Osteoblast (primary cell): ENCODE measurements at regions not wholly inside any gene's neighbourhood (a gene's known extent, or its start where the extent isn't known, plus 50 kb on each side); places are given as distances from the start of the nearest gene placed in this dataset.

Source experiments
- DNase-seq: peaks from one replicate; pipeline ENCODE4 v3.0.0; 2011; ENCODE audit warnings: low spot score, mixed read lengths; ENCODE audit not compliant: insufficient read length; ENCODE audit errors: missing footprints
- H2AFZ ChIP-seq: 2 replicates; pipeline ENCODE4 v1.6.0; 2011; ENCODE audit warnings: mild to moderate bottlenecking, low read length
- H3K27ac ChIP-seq: 2 replicates; pipeline ENCODE4 v1.5.1; 2011; ENCODE audit warnings: mild to moderate bottlenecking, low read depth, low read length, moderate library complexity
- H3K27me3 ChIP-seq: 2 replicates; pipeline ENCODE4 v1.6.0; 2012; ENCODE audit warnings: mild to moderate bottlenecking, control low read depth, inconsistent platforms, low read length, moderate library complexity; ENCODE audit not compliant: insufficient read depth
- H3K36me3 ChIP-seq: 2 replicates; pipeline ENCODE4 v1.5.1; 2011; ENCODE audit warnings: mild to moderate bottlenecking, low read length, control low read depth, moderate library complexity; ENCODE audit not compliant: insufficient read depth
- H3K4me1 ChIP-seq: 2 replicates; pipeline ENCODE4 v1.5.1; 2011; ENCODE audit warnings: mild to moderate bottlenecking, low read length, control low read depth, moderate library complexity; ENCODE audit not compliant: insufficient read depth
- H3K4me2 ChIP-seq: 2 replicates; pipeline ENCODE4 v1.6.0; 2011; ENCODE audit warnings: mild to moderate bottlenecking, low read length; ENCODE audit not compliant: insufficient read depth
- H3K4me3 ChIP-seq: fragments of 200-600 bp; sonication (generic); 3 replicates; pipeline ENCODE4 v1.5.1; 2012; ENCODE audit warnings: mild to moderate bottlenecking, low read length, inconsistent platforms; ENCODE audit not compliant: insufficient read depth
- H3K79me2 ChIP-seq: 2 replicates; pipeline ENCODE4 v1.6.0; 2012; ENCODE audit warnings: mild to moderate bottlenecking, low read length, control low read depth, inconsistent platforms; ENCODE audit not compliant: insufficient read depth
- H3K9me3 ChIP-seq: 2 replicates; pipeline ENCODE4 v1.5.1; 2011; ENCODE audit warnings: low read depth, low read length, control low read depth
- H4K20me1 ChIP-seq: 2 replicates; pipeline ENCODE4 v1.6.0; 2012; ENCODE audit warnings: mild to moderate bottlenecking, low read length, control low read depth; ENCODE audit not compliant: insufficient read depth
- CTCF ChIP-seq: IDR thresholded peaks from 2 replicates; pipeline ENCODE4 v1.5.1; 2011; ENCODE audit warnings: mild to moderate bottlenecking, low read depth, low read length, moderate library complexity; ENCODE audit errors: extremely low read depth

GRCh38 chr9:115495052-115495635 lies 377.2 kb upstream of the TNC start:
- TF ChIP-seq CTCF = no peak
- no peaks in the 10 kb centered on the region for H3K27me3 ChIP-seq
- no peaks in the 10 kb centered on the region for H3K9me3 ChIP-seq
- H3K4me2 ChIP-seq = no peak overlapping the region
- DNase-seq = no peak
- no peaks in the 10 kb centered on the region for H4K20me1 ChIP-seq
- H3K4me1 ChIP-seq = peaks cover 3% of the 10 kb centered on the region
- no peak overlapping the region for H2AFZ ChIP-seq
- H3K27ac ChIP-seq = no peak overlapping the region
- no peaks in the 10 kb centered on the region for H3K36me3 ChIP-seq
- no peak overlapping the region for H3K4me3 ChIP-seq
- no peaks in the 10 kb centered on the region for H3K79me2 ChIP-seq

GRCh38 chr9:115495836-115496235 lies 377.9 kb upstream of the TNC start:
- no peak overlapping the region for H2AFZ ChIP-seq
- H3K36me3 ChIP-seq = no peaks in the 10 kb centered on the region
- DNase-seq = no peak
- H3K4me3 ChIP-seq = no peak overlapping the region
- H3K79me2 ChIP-seq = no peaks in the 10 kb centered on the region
- peaks cover 3% of the 10 kb centered on the region for H3K4me1 ChIP-seq
- no peaks in the 10 kb centered on the region for H4K20me1 ChIP-seq
- TF ChIP-seq CTCF = no peak
- H3K4me2 ChIP-seq = no peak overlapping the region
- no peak overlapping the region for H3K27ac ChIP-seq
- no peaks in the 10 kb centered on the region for H3K27me3 ChIP-seq
- H3K9me3 ChIP-seq = no peaks in the 10 kb centered on the region

- DNase-seq = no peak
- Histone ChIP-seq H3K27me3 (no peaks in the 10 kb centered on the region), H3K9me3 (no peaks in the 10 kb centered on the region), H3K79me2 (no peaks in the 10 kb centered on the region), H3K4me3 (no peak overlapping the region), H3K27ac (no peak overlapping the region), H4K20me1 (no peaks in the 10 kb centered on the region), H3K4me1 (peaks cover 3% of the 10 kb centered on the region), H3K4me2 (no peak overlapping the region), H2AFZ (no peak overlapping the region), H3K36me3 (no peaks in the 10 kb centered on the region)
- TF ChIP-seq CTCF = no peak
Observed at GRCh38 chr9:115498303-115498702, 380.3 kb upstream of the TNC start.

- Histone ChIP-seq H3K79me2 (no peaks in the 10 kb centered on the region), H3K4me3 (no peak overlapping the region), H3K4me2 (no peak overlapping the region), H3K4me1 (no peaks in the 10 kb centered on the region), H4K20me1 (no peaks in the 10 kb centered on the region), H2AFZ (no peak overlapping the region), H3K27ac (no peak overlapping the region), H3K9me3 (no peaks in the 10 kb centered on the region), H3K36me3 (no peaks in the 10 kb centered on the region), H3K27me3 (no peaks in the 10 kb centered on the region)
- TF ChIP-seq CTCF = no peak
- no peak for DNase-seq
Observed at GRCh38 chr9:115507148-115507547, 389.2 kb upstream of the TNC start.
